Stimulated activated CD8-positive, alpha-beta memory T cell treated with anti-CD3 and anti-CD28 coated beads, Interleukin-15, amount 100 ng/mL, for 4 hours (primary cell): ENCODE measurements at regions not wholly inside any gene's neighbourhood (a gene's known extent, or its start where the extent isn't known, plus 50 kb on each side); places are given as distances from the start of the nearest gene placed in this dataset.
"Not testable (repeated sequence)": the region's sequence is repeated elsewhere in the genome, so short reads cannot be mapped to it uniquely, and the experiment has no call there.

ENCODE experiments used
- DNase-seq, 2 donors: peaks; one replicate each; pipeline ENCODE4 v3.0.0-alpha.2; 2020; ENCODE audit warnings: low read depth in 2 of 2

DNA sequence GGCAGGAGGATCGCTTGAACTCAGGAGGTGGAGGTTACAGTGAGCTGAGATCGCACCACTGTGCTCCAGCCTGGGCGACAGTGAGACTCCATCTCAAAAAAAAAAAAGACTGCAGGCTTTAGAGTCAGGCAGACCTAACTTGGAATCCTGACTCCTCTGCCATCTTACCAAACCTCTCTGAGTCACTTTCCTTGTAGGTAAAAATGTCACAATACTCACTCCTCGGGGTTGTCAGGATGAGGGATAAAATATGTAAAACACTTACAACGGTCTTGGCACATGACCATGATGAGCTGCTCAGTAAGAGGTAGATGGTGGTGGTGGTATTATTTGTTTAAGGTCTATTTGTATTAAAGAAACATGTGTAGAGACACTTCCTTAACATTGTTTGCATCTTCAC lies 154.1 kb upstream of the PDE1C start:
- DNase-seq: no peak

GRCh38 chr7:32223721-32224120 lies 153.5 kb upstream of the PDE1C start:
- no peak for DNase-seq

DNA sequence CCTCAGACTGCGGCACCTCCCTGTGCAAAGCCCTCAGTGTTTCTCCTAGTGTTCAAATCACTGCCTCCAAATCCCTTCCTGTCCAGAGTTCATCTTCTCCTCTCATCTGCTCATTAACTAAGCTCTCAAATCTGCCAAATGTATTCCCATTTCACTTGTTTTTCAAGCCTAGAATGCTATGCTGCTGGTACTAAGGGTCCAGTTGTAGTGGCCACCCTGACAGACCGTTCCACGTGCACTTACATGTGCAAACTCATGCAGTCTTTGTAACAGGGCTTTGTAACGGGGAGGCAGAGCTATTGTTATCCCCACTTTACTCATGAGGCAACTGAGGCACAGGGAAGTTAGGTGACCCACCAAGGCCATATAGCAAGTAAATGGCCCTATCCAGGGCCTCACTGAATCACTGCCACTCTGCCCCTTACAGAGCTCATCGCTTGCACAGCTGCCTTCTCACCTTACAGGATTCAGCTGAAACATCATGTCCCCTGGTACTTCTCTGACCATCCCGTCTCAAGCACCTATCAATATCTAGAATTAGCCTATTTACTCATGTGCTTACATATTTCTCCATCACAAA lies 153.0 kb upstream of the PDE1C start:
- no peak for DNase-seq

GRCh38 chr7:32222251-32222900 lies 152.2 kb upstream of the PDE1C start:
- no peak for DNase-seq

GRCh38 chr7:32221736-32222135 lies 151.5 kb upstream of the PDE1C start:
- no peak for DNase-seq

DNA sequence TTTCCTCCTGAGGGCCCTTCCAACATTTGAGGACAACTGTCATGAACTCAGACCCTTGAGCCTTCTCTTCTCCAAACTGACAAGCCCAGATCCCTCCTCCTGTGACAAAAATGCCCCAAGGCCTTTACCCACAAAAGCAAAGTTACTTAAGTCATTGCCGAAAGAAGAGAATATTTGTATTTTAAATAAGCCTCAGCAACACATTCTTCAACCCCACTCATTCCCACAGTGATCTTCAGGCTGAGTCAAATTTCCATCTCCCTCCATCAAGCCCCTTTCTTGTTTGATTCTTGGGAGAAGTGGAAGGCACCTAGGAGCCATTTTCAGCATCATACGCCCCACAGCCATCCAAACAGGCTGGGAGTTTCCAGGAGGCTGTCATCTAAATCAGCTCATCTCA lies 150.8 kb upstream of the PDE1C start:
- no peak for DNase-seq

GRCh38 chr7:32219831-32220230 lies 149.6 kb upstream of the PDE1C start:
- DNase-seq: not testable (repeated sequence)

GRCh38 chr7:32219416-32219815 lies 149.2 kb upstream of the PDE1C start:
- DNase-seq: no peak

DNA sequence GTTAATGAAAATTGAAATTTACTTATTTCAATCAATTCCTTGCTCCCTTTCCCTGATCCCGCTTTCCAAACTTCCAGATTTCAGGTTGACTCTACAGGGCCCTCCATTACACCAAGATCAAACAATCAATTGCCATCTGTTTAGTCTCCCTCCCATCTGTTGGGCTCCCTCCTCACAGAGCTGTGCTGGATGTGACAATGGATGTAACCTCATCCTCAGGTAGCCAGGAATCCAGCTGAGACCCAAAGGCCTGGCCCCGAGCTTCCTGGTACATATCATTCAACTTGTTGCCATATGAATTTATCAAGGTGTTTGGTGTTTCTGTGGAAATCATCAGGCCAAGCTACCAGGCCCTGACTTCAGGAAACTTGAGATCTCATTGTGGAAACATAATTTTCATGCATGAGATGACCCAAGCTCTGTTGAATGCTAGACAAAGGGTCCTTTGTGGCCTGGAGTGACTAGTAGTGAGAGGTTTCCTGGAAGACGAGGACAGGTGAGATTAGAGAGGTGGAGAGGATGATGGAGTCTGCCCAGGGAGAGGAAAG lies 148.6 kb upstream of the PDE1C start:
- DNase-seq: no peak

DNA sequence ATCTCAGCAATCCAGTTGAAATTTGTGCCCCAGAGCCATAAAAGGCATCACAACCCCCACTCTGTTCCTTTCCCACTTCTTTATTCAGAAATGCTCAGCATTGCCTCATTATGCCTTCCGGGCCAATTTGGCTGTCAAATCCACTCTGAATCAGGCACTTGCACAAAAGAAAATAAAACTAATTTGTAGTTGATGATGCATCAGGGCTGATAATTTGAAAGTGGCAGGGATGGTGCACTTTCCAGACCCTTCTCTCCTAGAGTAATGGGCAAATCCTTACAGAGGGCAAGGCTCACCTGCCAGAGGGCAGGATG lies 147.9 kb upstream of the PDE1C start:
- no peak for DNase-seq

- no peak for DNase-seq
Measured at GRCh38 chr7:32217341-32218153, 147.3 kb upstream of the PDE1C start.

DNA sequence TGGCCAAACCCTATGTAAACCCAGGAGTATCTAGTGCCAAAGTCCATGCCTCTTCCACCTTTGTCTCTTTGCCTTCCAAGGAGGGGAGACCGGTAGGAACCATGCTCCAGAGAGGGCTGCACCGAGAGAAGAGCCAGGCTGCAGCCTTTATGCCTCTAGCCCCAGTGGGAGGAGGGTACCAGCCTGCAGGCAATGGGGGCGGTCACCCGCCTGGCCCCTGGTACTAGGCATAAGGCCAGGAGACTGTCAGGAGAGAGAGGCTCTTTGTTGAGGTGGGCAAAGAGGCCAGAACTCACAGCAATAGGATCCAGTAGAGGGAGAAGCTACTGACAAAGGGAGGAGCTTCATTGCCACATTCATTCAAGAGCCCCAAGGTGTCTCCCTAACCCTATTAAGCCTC lies 146.6 kb upstream of the PDE1C start:
- no peak for DNase-seq

DNA sequence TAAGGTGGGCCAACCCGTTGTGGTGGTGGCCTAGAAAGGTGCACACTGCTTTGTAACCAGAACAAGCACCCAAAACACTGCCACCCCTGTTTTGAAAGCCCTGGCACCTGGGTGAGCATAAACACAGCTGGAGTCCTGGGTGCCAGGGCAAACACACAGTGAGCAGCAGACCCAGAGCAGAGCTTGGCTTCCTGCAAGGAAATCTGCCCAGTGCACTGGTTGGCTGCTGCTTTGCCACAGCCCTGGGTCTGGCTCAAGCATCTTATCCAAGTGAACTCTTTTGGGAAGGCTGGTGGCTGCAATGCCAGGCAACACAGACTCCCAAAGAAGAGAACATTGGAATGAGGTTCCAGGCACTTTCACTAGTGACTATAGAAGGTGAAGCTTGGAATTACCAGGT lies 145.5 kb upstream of the PDE1C start:
- DNase-seq: no peak

- no peak for DNase-seq
Measured at GRCh38 chr7:32214913-32215312, 144.7 kb upstream of the PDE1C start.

DNA sequence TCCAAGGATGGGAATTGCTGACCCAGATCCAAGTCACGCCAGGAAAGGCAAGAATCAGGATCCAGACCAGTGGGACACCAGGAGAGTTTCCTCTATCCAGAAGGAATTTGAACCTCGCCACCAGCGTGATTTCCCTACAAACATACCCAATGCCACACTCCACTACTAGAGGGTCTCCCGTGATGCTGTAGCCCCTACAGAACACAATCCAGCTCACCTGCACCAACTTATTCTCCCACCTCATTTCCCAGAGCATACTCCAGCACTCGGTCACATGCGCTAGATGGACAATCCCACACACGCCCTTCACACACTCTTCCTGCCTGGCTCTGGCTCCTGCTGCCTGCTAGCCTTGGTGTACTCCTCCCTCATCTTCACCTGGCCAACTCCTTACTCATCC lies 142.1 kb upstream of the PDE1C start:
- DNase-seq: no peak

- no peak for DNase-seq
Measured at GRCh38 chr7:32206987-32207386, 136.8 kb upstream of the PDE1C start.

DNA sequence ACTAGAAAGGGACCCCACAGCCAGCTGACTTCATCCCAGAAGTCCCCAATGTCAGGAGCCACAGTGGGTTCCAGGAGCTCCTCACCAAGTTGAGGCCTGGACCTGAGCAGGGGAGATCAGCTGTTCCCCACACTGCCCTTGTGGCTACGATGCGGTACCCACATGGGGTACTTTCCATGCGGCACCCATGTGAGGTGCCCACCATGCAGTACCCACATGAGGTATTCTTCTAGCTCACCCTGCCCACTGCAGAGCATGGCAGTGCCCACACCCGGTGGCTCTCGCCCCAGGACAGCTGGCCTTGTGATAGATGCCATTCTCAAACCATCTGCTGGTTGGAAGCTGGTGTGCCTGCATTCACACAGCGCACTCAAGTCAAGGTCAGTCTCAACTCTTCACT lies 136.3 kb upstream of the PDE1C start:
- DNase-seq: no peak

GRCh38 chr7:32205298-32205824 lies 135.2 kb upstream of the PDE1C start:
- DNase-seq: not testable (repeated sequence)

GRCh38 chr7:32204361-32205018 lies 134.3 kb upstream of the PDE1C start:
- no peak for DNase-seq

- DNase-seq: no peak
Measured at GRCh38 chr7:32200646-32201045, 130.4 kb upstream of the PDE1C start.

GRCh38 chr7:32194537-32194936 lies 124.3 kb upstream of the PDE1C start:
- DNase-seq: no peak

GRCh38 chr7:32191305-32191704 lies 121.1 kb upstream of the PDE1C start:
- DNase-seq: no peak
